HG03064 (cell line): ENCODE measurements at regions not wholly inside any gene's neighbourhood (a gene's known extent, or its start where the extent isn't known, plus 50 kb on each side); places are given as distances from the start of the nearest gene placed in this dataset.
"Not testable (repeated sequence)": the region's sequence is repeated elsewhere in the genome, so short reads cannot be mapped to it uniquely, and the experiment has no call there.

Experiments
- ATAC-seq: cut with Tn5 transposase; IDR thresholded peaks from one replicate; pipeline ENCODE4 v1.9.1; 2021; ENCODE audit warnings: low read depth; ENCODE audit not compliant: unreplicated experiment

- ATAC-seq = no peak
These were observed 552.9 kb downstream of the ARL4A start for GRCh38 chr7:13240349-13240748.

- no peak for ATAC-seq
These were observed 554.0 kb downstream of the ARL4A start for GRCh38 chr7:13241416-13241815.

- ATAC-seq = no peak
These were observed 570.2 kb downstream of the ARL4A start for GRCh38 chr7:13257661-13258060.

- ATAC-seq = no peak
These were observed 571.0 kb downstream of the ARL4A start for GRCh38 chr7:13258386-13258785.

- no peak for ATAC-seq
These were observed 572.5 kb downstream of the ARL4A start for GRCh38 chr7:13259930-13260329.

- ATAC-seq = no peak
These were observed 575.6 kb downstream of the ARL4A start for GRCh38 chr7:13262929-13263530.

GRCh38 chr7:13265271-13265670 is 577.8 kb downstream of the ARL4A start:
- ATAC-seq = no peak

GRCh38 chr7:13274205-13274604 is 586.8 kb downstream of the ARL4A start:
- not testable (repeated sequence) for ATAC-seq

GRCh38 chr7:13276977-13277376 is 589.5 kb downstream of the ARL4A start:
- no peak for ATAC-seq

- ATAC-seq = no peak
These were observed 590.6 kb downstream of the ARL4A start for GRCh38 chr7:13278020-13278419.

GRCh38 chr7:13279854-13280435 is 592.5 kb downstream of the ARL4A start:
- ATAC-seq = no peak

GRCh38 chr7:13282377-13282980 is 595.0 kb downstream of the ARL4A start:
- ATAC-seq = no peak

- no peak for ATAC-seq
These were observed 599.5 kb downstream of the ARL4A start for GRCh38 chr7:13286916-13287315.

- ATAC-seq = no peak
These were observed 601.1 kb downstream of the ARL4A start for GRCh38 chr7:13288516-13288915.

- ATAC-seq = no peak
These were observed 603.5 kb downstream of the ARL4A start for GRCh38 chr7:13290975-13291374.

- no peak for ATAC-seq
These were observed 606.0 kb downstream of the ARL4A start for GRCh38 chr7:13293264-13294002.

- no peak for ATAC-seq
These were observed 619.6 kb downstream of the ARL4A start for GRCh38 chr7:13307040-13307439.

GRCh38 chr7:13308423-13308822 is 621.0 kb downstream of the ARL4A start:
- no peak for ATAC-seq

- ATAC-seq = no peak
These were observed 622.1 kb downstream of the ARL4A start for GRCh38 chr7:13309535-13309934.

- ATAC-seq = no peak
These were observed 624.9 kb downstream of the ARL4A start for GRCh38 chr7:13312307-13312706.

- ATAC-seq = no peak
These were observed 632.9 kb downstream of the ARL4A start for GRCh38 chr7:13320333-13320732.

- no peak for ATAC-seq
These were observed 633.9 kb downstream of the ARL4A start for GRCh38 chr7:13321316-13321715.
